Mammary epithelial cell (primary cell): ENCODE measurements at regions not wholly inside any gene's neighbourhood (a gene's known extent, or its start where the extent isn't known, plus 50 kb on each side); places are given as distances from the start of the nearest gene placed in this dataset.

Source experiments
- EZH2 ChIP-seq: IDR thresholded peaks from 2 replicates; pipeline ENCODE4 v1.6.1; 2012; ENCODE audit warnings: low read length, inconsistent platforms, borderline replicate concordance
- TF ChIP-seq, protein P1 (sequence below), 2 donors: IDR thresholded peaks in 1 of 2; conservative IDR thresholded peaks in 1 of 2; 2 replicates each; pipeline ENCODE4 v1.5.1; 2011 to 2012; ENCODE audit warnings: inconsistent platforms in 2 of 2, low read length in 2 of 2, mild to moderate bottlenecking in 2 of 2, control low read depth in 1 of 2, low read depth in 1 of 2; ENCODE audit not compliant: insufficient read depth in 1 of 2; ENCODE audit errors: extremely low read depth in 1 of 2

DNA sequence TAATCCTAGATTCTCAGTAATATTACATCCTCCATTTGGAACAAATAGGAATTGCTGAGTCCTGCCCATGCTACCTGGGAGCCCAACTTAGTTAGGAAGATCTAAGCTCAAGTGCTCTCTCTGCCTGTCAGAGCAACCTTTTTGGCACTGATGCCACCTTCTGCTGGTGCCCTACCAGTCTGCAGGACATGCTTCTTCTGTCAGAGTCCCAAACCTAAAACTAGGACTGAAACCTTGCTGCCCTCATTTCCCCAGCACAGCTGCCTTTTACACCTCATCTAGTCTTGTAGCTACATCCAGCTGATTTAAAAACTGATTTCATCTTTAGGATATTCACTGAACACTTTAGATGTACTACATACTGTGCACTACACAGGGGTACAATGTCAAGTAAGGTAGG lies 118.7 kb downstream of the LYPLAL1 start:
- TF ChIP-seq, protein P1, sequence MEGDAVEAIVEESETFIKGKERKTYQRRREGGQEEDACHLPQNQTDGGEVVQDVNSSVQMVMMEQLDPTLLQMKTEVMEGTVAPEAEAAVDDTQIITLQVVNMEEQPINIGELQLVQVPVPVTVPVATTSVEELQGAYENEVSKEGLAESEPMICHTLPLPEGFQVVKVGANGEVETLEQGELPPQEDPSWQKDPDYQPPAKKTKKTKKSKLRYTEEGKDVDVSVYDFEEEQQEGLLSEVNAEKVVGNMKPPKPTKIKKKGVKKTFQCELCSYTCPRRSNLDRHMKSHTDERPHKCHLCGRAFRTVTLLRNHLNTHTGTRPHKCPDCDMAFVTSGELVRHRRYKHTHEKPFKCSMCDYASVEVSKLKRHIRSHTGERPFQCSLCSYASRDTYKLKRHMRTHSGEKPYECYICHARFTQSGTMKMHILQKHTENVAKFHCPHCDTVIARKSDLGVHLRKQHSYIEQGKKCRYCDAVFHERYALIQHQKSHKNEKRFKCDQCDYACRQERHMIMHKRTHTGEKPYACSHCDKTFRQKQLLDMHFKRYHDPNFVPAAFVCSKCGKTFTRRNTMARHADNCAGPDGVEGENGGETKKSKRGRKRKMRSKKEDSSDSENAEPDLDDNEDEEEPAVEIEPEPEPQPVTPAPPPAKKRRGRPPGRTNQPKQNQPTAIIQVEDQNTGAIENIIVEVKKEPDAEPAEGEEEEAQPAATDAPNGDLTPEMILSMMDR (conservative IDR thresholded peaks at IDR 0.05 in 1 of 2, IDR thresholded peaks at IDR 0.05 in 1 of 2; ENCODE audit: extremely low read depth in 1 of 2, insufficient read depth in 1 of 2, low read depth in 1 of 2, low read length in 2 of 2) = no peak
- TF ChIP-seq EZH2 = no peak
